ENCODE measurements at regions not wholly inside any gene's neighbourhood (a gene's known extent, or its start where the extent isn't known, plus 50 kb on each side); places are given as distances from the start of the nearest gene placed in this dataset.

DNA sequence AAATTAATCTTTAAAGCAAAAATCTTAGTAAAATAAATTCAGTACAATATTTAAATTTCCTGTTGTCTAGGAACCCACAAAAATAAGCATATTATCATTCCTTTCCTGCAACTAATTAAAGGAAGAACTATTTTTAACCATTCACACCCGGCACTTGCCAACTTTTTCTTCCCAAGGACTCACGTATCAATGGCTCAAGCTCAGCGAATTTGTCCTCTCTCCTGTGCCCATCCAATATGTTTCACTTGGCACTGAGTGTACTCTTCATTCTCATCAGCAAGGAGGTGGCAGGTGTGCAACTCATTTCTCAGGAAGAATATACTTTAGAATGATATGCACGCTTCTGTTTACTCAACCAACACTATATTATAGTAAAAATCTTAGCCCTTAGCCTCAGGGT lies 419.4 kb downstream of the C6orf118 start:
- TF ChIP-seq POLR2A (IDR thresholded peaks at IDR 0.05; ENCODE audit: low read depth) (no peak), POLR2AphosphoS5 (IDR thresholded peaks at IDR 0.05) (no peak)
- TF ChIP-seq, protein P1, sequence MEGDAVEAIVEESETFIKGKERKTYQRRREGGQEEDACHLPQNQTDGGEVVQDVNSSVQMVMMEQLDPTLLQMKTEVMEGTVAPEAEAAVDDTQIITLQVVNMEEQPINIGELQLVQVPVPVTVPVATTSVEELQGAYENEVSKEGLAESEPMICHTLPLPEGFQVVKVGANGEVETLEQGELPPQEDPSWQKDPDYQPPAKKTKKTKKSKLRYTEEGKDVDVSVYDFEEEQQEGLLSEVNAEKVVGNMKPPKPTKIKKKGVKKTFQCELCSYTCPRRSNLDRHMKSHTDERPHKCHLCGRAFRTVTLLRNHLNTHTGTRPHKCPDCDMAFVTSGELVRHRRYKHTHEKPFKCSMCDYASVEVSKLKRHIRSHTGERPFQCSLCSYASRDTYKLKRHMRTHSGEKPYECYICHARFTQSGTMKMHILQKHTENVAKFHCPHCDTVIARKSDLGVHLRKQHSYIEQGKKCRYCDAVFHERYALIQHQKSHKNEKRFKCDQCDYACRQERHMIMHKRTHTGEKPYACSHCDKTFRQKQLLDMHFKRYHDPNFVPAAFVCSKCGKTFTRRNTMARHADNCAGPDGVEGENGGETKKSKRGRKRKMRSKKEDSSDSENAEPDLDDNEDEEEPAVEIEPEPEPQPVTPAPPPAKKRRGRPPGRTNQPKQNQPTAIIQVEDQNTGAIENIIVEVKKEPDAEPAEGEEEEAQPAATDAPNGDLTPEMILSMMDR (IDR thresholded peaks at IDR 0.05) = no peak

Measured in esophagus muscularis mucosa (tissue), 3 donors.